Stimulated activated CD4-positive, alpha-beta T cell treated with anti-CD3 and anti-CD28 coated beads, Interleukin-4, amount 100 ng/mL, for 1 hour (primary cell): ENCODE measurements at regions not wholly inside any gene's neighbourhood (a gene's known extent, or its start where the extent isn't known, plus 50 kb on each side); places are given as distances from the start of the nearest gene placed in this dataset.

Experiments used
- DNase-seq: peaks from one replicate; pipeline ENCODE4 v3.0.0-alpha.2; 2020

GRCh38 chr1:95935719-95936118 lies 701.7 kb downstream of the RWDD3 start:
- DNase-seq: no peak

GRCh38 chr1:95941121-95941798 lies 707.2 kb downstream of the RWDD3 start:
- no peak for DNase-seq

- DNase-seq: no peak
Measured at GRCh38 chr1:95948023-95948422, 714.0 kb downstream of the RWDD3 start.

- no peak for DNase-seq
Measured at GRCh38 chr1:95951371-95952102, 717.5 kb downstream of the RWDD3 start.

- no peak for DNase-seq
Measured at GRCh38 chr1:95953015-95953414, 719.0 kb downstream of the RWDD3 start.

GRCh38 chr1:95954585-95954984 lies 720.6 kb downstream of the RWDD3 start:
- DNase-seq: no peak

- DNase-seq: no peak
Measured at GRCh38 chr1:95956215-95956614, 722.2 kb downstream of the RWDD3 start.

- no peak for DNase-seq
Measured at GRCh38 chr1:95957748-95958147, 723.7 kb downstream of the RWDD3 start.

GRCh38 chr1:95966866-95967265 lies 732.9 kb downstream of the RWDD3 start:
- DNase-seq: no peak

- no peak for DNase-seq
Measured at GRCh38 chr1:95974586-95974985, 740.6 kb downstream of the RWDD3 start.

- DNase-seq: no peak
Measured at GRCh38 chr1:95982711-95983110, 738.9 kb upstream of the PTBP2 start.

- DNase-seq: no peak
Measured at GRCh38 chr1:95983831-95984230, 737.8 kb upstream of the PTBP2 start.

GRCh38 chr1:95984798-95985374 lies 736.7 kb upstream of the PTBP2 start:
- no peak for DNase-seq

GRCh38 chr1:95990033-95990432 lies 731.6 kb upstream of the PTBP2 start:
- DNase-seq: no peak

GRCh38 chr1:95991787-95992520 lies 729.6 kb upstream of the PTBP2 start:
- no peak for DNase-seq

- no peak for DNase-seq
Measured at GRCh38 chr1:95994643-95995042, 726.9 kb upstream of the PTBP2 start.

GRCh38 chr1:96002201-96002600 lies 719.4 kb upstream of the PTBP2 start:
- no peak for DNase-seq

GRCh38 chr1:96002969-96003964 lies 718.3 kb upstream of the PTBP2 start:
- DNase-seq: no peak

GRCh38 chr1:96009831-96010434 lies 711.7 kb upstream of the PTBP2 start:
- no peak for DNase-seq

- DNase-seq: no peak
Measured at GRCh38 chr1:96011606-96012005, 710.0 kb upstream of the PTBP2 start.

- no peak for DNase-seq
Measured at GRCh38 chr1:96016219-96016618, 705.4 kb upstream of the PTBP2 start.

- DNase-seq: no peak
Measured at GRCh38 chr1:96020378-96020777, 701.2 kb upstream of the PTBP2 start.
